ENCODE measurements at regions not wholly inside any gene's neighbourhood (a gene's known extent, or its start where the extent isn't known, plus 50 kb on each side); places are given as distances from the start of the nearest gene placed in this dataset.

DNA sequence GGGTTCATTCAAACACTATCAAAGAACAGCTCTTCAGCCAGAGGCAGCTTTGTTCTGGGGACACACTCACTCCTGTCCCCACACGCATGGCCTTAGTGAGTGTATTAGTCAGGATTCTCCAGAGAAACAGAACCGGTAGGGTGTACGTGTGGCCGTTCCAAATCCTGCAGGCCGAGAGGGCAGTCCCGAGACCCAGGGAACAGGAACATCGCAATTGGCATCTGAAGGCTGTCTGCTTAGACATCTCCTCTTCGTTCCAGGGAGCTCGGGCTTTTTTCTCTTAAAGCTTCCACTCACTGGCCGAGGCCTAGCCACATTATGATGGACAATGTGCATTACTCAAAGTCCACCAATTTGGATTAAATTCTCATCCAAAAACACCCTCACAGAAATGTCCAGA, 523.3 kb downstream of the GLRX3 start:
- DNase-seq: no peak

GRCh38 chr10:130660266-130660665, 524.1 kb downstream of the GLRX3 start:
- no peak for DNase-seq
- intact Hi-C loops (cut with DNase I): no loop called here

More for the DNA sequence above, 523.3 kb downstream of the GLRX3 start:
- H3K36me3 ChIP-seq: no peaks in the 10 kb centered on the region
- H3K27ac ChIP-seq: no peak overlapping the region
- TF ChIP-seq POLR2A (IDR thresholded peaks at IDR 0.05): no peak
- TF ChIP-seq, protein P1, sequence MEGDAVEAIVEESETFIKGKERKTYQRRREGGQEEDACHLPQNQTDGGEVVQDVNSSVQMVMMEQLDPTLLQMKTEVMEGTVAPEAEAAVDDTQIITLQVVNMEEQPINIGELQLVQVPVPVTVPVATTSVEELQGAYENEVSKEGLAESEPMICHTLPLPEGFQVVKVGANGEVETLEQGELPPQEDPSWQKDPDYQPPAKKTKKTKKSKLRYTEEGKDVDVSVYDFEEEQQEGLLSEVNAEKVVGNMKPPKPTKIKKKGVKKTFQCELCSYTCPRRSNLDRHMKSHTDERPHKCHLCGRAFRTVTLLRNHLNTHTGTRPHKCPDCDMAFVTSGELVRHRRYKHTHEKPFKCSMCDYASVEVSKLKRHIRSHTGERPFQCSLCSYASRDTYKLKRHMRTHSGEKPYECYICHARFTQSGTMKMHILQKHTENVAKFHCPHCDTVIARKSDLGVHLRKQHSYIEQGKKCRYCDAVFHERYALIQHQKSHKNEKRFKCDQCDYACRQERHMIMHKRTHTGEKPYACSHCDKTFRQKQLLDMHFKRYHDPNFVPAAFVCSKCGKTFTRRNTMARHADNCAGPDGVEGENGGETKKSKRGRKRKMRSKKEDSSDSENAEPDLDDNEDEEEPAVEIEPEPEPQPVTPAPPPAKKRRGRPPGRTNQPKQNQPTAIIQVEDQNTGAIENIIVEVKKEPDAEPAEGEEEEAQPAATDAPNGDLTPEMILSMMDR (IDR thresholded peaks at IDR 0.05): no peak
- H3K4me3 ChIP-seq: no peak overlapping the region
- no peaks in the 10 kb centered on the region for H3K4me1 ChIP-seq
- 74 to 82% (median 78%) methylated on average over 10 of the region's 10 CpGs for WGBS, 4 donors
- intact Hi-C loops (cut with DNase I): no loop called here
- H3K9me3 ChIP-seq: no peaks in the 10 kb centered on the region
- ATAC-seq: no peak
- peaks cover 0 to 3% (median 0%) of the 10 kb centered on the region in 9 donors for H3K27me3 ChIP-seq

GRCh38 chr10:130661419-130661818, 525.2 kb downstream of the GLRX3 start:
- ATAC-seq: no peak
- intact Hi-C loops (cut with DNase I): no loop called here
- no peaks in the 10 kb centered on the region for H3K36me3 ChIP-seq
- no peaks in the 10 kb centered on the region for H3K4me1 ChIP-seq
- no peak for TF ChIP-seq POLR2A (IDR thresholded peaks at IDR 0.05)
- TF ChIP-seq, protein P1 (IDR thresholded peaks at IDR 0.05): no peak
- no peaks in the 10 kb centered on the region for H3K9me3 ChIP-seq
- H3K27ac ChIP-seq: no peak overlapping the region
- 76 to 83% (median 77%) methylated on average over 5 to 7 of the region's 7 CpGs for WGBS, 4 donors
- no peak for DNase-seq
- peaks cover 0 to 3% (median 0%) of the 10 kb centered on the region in 9 donors for H3K27me3 ChIP-seq
- H3K4me3 ChIP-seq: no peak overlapping the region

More at GRCh38 chr10:130660266-130660665, 524.1 kb downstream of the GLRX3 start:
- no peak for ATAC-seq
- H3K27me3 ChIP-seq: peaks cover 0 to 3% (median 0%) of the 10 kb centered on the region in 9 donors
- no peak overlapping the region for H3K27ac ChIP-seq
- H3K36me3 ChIP-seq: no peaks in the 10 kb centered on the region
- 64 to 70% (median 67%) methylated on average over 3 of the region's 3 CpGs for WGBS, 4 donors
- no peaks in the 10 kb centered on the region for H3K9me3 ChIP-seq
- H3K4me3 ChIP-seq: no peak overlapping the region
- H3K4me1 ChIP-seq: no peaks in the 10 kb centered on the region
- TF ChIP-seq, protein P1 (IDR thresholded peaks at IDR 0.05): no peak
- TF ChIP-seq POLR2A (IDR thresholded peaks at IDR 0.05): no peak

DNA sequence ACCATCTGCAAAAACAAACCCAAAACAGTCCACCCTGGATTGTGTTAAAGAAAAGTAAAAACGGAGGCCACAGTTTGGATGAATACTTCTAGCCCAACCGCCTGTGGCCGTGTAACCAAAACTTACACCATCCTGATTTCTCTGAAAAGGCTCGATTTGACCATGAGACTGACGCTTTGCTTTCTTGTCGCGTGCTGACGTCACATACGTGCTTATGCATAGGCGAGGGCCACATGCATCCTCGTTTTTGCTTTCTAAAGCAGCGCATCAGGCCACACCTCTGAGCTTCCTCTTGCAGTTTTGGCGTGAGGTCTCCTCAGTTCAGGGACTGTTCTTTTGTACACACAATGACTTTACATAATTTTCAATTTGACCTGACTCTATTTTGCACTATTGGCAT, 526.6 kb downstream of the GLRX3 start:
- Histone ChIP-seq H3K4me1 (no peaks in the 10 kb centered on the region), H3K27me3 (peaks cover 0 to 3% (median 0%) of the 10 kb centered on the region in 9 donors), H3K36me3 (no peaks in the 10 kb centered on the region), H3K4me3 (no peak overlapping the region), H3K9me3 (no peaks in the 10 kb centered on the region), H3K27ac (no peak overlapping the region)
- intact Hi-C loops (cut with DNase I): no loop called here
- DNase-seq: no peak
- TF ChIP-seq, protein P1 (IDR thresholded peaks at IDR 0.05): no peak
- no peak for TF ChIP-seq POLR2A (IDR thresholded peaks at IDR 0.05)
- no peak for ATAC-seq
- WGBS, 4 donors: 85 to 89% (median 87%) methylated on average over 13 of the region's 13 CpGs
